ENCODE measurements at regions not wholly inside any gene's neighbourhood (a gene's known extent, or its start where the extent isn't known, plus 50 kb on each side); places are given as distances from the start of the nearest gene placed in this dataset.

DNA sequence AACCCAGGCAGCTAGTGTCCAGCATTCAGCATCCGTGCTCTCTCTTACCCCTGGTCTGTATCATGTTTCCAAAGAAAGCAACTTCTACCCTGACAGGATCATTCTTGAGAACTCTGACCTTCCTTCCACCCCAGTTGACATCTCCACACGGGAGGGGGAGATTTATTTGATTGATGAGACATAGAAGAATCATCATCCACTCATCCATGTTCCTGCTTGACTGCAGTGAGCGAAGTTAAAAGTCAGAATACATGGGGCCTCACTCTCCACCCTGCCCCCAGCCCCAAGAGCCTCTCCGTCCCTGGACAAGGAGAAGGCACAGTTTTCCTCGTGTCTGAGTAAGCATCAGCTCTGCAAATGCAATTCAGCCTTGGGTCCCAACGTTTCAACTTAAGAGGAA lies 356.0 kb upstream of the TNP1 start:
- no peaks in the 10 kb centered on the region for H3K79me2 ChIP-seq (ENCODE audit: insufficient read depth, low read length)
- no peaks in the 10 kb centered on the region for H4K20me1 ChIP-seq (ENCODE audit: insufficient read depth, low read length)
- in situ Hi-C loops (cut with HindIII; ENCODE audit: extremely low pct_ligation_motif_present, low pct_unique_long_range_greater_than_20kb) = no loop called here
- H2AFZ ChIP-seq (ENCODE audit: low read length) = no peak overlapping the region
- FAIRE-seq (no peak), DNase-seq (ENCODE audit: low spot score) (no peak), ATAC-seq (no peak)
- CTCF ChIA-PET (ENCODE audit: low intra/inter-chr PET ratio, low total read pairs) = no interaction called here
- no peak for TF ChIP-seq ZNF207 (IDR thresholded peaks at IDR 0.05; ENCODE audit: borderline replicate concordance)
- no peak for TF ChIP-seq ONECUT2 (CRISPR knock-in tag; IDR thresholded peaks at IDR 0.05)
- TF ChIP-seq FOXP1 (IDR thresholded peaks at IDR 0.05) = no peak
- no peak for TF ChIP-seq FOXP1 (CRISPR knock-in tag; IDR thresholded peaks at IDR 0.05)
- no peak for TF ChIP-seq GZF1 (CRISPR knock-in tag; IDR thresholded peaks at IDR 0.05)
- no peak for TF ChIP-seq PHF21A (CRISPR knock-in tag; IDR thresholded peaks at IDR 0.05)
- TF ChIP-seq, protein P1, sequence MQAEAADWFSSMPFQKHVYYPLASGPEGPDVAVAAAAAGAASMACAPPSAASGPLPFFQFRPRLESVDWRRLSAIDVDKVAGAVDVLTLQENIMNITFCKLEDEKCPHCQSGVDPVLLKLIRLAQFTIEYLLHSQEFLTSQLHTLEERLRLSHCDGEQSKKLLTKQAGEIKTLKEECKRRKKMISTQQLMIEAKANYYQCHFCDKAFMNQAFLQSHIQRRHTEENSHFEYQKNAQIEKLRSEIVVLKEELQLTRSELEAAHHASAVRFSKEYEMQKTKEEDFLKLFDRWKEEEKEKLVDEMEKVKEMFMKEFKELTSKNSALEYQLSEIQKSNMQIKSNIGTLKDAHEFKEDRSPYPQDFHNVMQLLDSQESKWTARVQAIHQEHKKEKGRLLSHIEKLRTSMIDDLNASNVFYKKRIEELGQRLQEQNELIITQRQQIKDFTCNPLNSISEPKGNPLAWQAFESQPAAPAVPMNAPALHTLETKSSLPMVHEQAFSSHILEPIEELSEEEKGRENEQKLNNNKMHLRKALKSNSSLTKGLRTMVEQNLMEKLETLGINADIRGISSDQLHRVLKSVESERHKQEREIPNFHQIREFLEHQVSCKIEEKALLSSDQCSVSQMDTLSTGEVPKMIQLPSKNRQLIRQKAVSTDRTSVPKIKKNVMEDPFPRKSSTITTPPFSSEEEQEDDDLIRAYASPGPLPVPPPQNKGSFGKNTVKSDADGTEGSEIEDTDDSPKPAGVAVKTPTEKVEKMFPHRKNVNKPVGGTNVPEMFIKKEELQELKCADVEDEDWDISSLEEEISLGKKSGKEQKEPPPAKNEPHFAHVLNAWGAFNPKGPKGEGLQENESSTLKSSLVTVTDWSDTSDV (CRISPR knock-in tag; IDR thresholded peaks at IDR 0.05) = no peak
- TF ChIP-seq ZNF670 (CRISPR knock-in tag; IDR thresholded peaks at IDR 0.05; ENCODE audit: borderline replicate concordance) = no peak
- no peak for TF ChIP-seq FOXC1 (CRISPR knock-in tag; IDR thresholded peaks at IDR 0.05; ENCODE audit: borderline replicate concordance)
- no peak for TF ChIP-seq PRPF4 (IDR thresholded peaks at IDR 0.05; ENCODE audit: low read depth, low read length, poor library complexity, severe bottlenecking)
- TF ChIP-seq TMF1 (CRISPR knock-in tag; IDR thresholded peaks at IDR 0.05; ENCODE audit: low read depth) = no peak
- TF ChIP-seq SP140L (CRISPR knock-in tag; IDR thresholded peaks at IDR 0.05; ENCODE audit: borderline replicate concordance) = no peak
- TF ChIP-seq, protein P2, sequence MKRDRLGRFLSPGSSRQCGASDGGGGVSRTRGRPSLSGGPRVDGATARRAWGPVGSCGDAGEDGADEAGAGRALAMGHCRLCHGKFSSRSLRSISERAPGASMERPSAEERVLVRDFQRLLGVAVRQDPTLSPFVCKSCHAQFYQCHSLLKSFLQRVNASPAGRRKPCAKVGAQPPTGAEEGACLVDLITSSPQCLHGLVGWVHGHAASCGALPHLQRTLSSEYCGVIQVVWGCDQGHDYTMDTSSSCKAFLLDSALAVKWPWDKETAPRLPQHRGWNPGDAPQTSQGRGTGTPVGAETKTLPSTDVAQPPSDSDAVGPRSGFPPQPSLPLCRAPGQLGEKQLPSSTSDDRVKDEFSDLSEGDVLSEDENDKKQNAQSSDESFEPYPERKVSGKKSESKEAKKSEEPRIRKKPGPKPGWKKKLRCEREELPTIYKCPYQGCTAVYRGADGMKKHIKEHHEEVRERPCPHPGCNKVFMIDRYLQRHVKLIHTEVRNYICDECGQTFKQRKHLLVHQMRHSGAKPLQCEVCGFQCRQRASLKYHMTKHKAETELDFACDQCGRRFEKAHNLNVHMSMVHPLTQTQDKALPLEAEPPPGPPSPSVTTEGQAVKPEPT (CRISPR knock-in tag; IDR thresholded peaks at IDR 0.05; ENCODE audit: low read depth) = no peak
- TF ChIP-seq, protein P3, sequence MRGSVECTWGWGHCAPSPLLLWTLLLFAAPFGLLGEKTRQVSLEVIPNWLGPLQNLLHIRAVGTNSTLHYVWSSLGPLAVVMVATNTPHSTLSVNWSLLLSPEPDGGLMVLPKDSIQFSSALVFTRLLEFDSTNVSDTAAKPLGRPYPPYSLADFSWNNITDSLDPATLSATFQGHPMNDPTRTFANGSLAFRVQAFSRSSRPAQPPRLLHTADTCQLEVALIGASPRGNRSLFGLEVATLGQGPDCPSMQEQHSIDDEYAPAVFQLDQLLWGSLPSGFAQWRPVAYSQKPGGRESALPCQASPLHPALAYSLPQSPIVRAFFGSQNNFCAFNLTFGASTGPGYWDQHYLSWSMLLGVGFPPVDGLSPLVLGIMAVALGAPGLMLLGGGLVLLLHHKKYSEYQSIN (CRISPR knock-in tag; IDR thresholded peaks at IDR 0.05; ENCODE audit: borderline replicate concordance) = no peak
- no peak for TF ChIP-seq ZNF441 (CRISPR knock-in tag; IDR thresholded peaks at IDR 0.05; ENCODE audit: borderline replicate concordance)
- TF ChIP-seq ZNF788 (CRISPR knock-in tag; IDR thresholded peaks at IDR 0.05; ENCODE audit: borderline replicate concordance) = no peak
- TF ChIP-seq, protein P4, sequence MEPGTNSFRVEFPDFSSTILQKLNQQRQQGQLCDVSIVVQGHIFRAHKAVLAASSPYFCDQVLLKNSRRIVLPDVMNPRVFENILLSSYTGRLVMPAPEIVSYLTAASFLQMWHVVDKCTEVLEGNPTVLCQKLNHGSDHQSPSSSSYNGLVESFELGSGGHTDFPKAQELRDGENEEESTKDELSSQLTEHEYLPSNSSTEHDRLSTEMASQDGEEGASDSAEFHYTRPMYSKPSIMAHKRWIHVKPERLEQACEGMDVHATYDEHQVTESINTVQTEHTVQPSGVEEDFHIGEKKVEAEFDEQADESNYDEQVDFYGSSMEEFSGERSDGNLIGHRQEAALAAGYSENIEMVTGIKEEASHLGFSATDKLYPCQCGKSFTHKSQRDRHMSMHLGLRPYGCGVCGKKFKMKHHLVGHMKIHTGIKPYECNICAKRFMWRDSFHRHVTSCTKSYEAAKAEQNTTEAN (CRISPR knock-in tag; conservative IDR thresholded peaks at IDR 0.05) = no peak
- no peak for TF ChIP-seq ARHGAP35 (CRISPR knock-in tag; IDR thresholded peaks at IDR 0.05; ENCODE audit: borderline replicate concordance)
- WGBS (ENCODE audit: low lambda C conversion rate) = 5% methylated on average over 6 of the region's 6 CpGs
- H3K36me3 ChIP-seq (replicated peaks in 1 of 2; ENCODE audit: control insufficient read depth in 1 of 2, insufficient read depth in 2 of 2, low read length in 2 of 2) = no peaks in the 10 kb centered on the region
- H3K4me3 ChIP-seq (replicated peaks in 1 of 3; ENCODE audit: insufficient read depth in 1 of 3, low read depth in 2 of 3, low read length in 3 of 3) = no peak overlapping the region
- BruUV-seq (replicated peaks) = no TSS peak
- intact Hi-C loops (cut with micrococcal nuclease; ENCODE audit: unreplicated experiment) = no loop called here
- no peak overlapping the region for H3K4me2 ChIP-seq (ENCODE audit: low read depth, low read length)
- H3K27ac ChIP-seq (ENCODE audit: extremely low read length, insufficient read depth, low read length) = no peak overlapping the region
- H3K9ac ChIP-seq (ENCODE audit: insufficient read depth, low read depth, low read length) = no peak overlapping the region
- no peaks in the 10 kb centered on the region for H3K9me3 ChIP-seq (ENCODE audit: low read length)
- POLR2A ChIA-PET = no interaction called here
- peaks cover 1 to 22% of the 10 kb centered on the region in 2 experiments; a peak in 4 of 5 replicates for H3K27me3 ChIP-seq (ENCODE audit: control insufficient read depth in 1 of 2, insufficient read depth in 2 of 2, low read length in 2 of 2)
- H3K4me1 ChIP-seq (ENCODE audit: insufficient read depth, low read length) = no peaks in the 10 kb centered on the region
